OCI-LY1 (cell line): ENCODE measurements at regions not wholly inside any gene's neighbourhood (a gene's known extent, or its start where the extent isn't known, plus 50 kb on each side); places are given as distances from the start of the nearest gene placed in this dataset.

Experiments
- H2AFZ ChIP-seq: fragments of 200-600 bp; sonication (generic), shearing (Covaris generic); 2 replicates; pipeline ENCODE4 v1.6.0; 2014; ENCODE audit warnings: antibody characterized with exemption, mild to moderate bottlenecking, low read length
- H3F3A ChIP-seq: fragments of 200-600 bp; sonication (generic), shearing (Covaris generic); 2 replicates; pipeline ENCODE4 v1.6.0; 2014; ENCODE audit warnings: mild to moderate bottlenecking, antibody characterized with exemption, low read length, moderate library complexity; ENCODE audit not compliant: insufficient read depth
- H3K27ac ChIP-seq: fragments of 200-600 bp; sonication (generic); 2 replicates; pipeline ENCODE4 v1.5.1; 2014; ENCODE audit warnings: low read length, mixed run types, mild to moderate bottlenecking, low read depth; ENCODE audit not compliant: poor library complexity, severe bottlenecking
- H3K27me3 ChIP-seq: fragments of 200-600 bp; sonication (generic); 2 replicates; pipeline ENCODE4 v1.6.0; 2014; ENCODE audit warnings: antibody characterized with exemption, mild to moderate bottlenecking, low read length, moderate library complexity; ENCODE audit not compliant: insufficient read depth
- H3K36me3 ChIP-seq: fragments of 200-600 bp; sonication (generic); 2 replicates; pipeline ENCODE4 v1.6.1; 2014; ENCODE audit warnings: mild to moderate bottlenecking, antibody characterized with exemption, low read length, moderate library complexity, mixed read lengths; ENCODE audit not compliant: insufficient read depth
- H3K4me1 ChIP-seq: fragments of 200-600 bp; sonication (generic); 2 replicates; pipeline ENCODE4 v1.5.1; 2014; ENCODE audit warnings: mild to moderate bottlenecking, low read length, moderate library complexity; ENCODE audit not compliant: insufficient read depth, severe bottlenecking
- H3K4me2 ChIP-seq: fragments of 200-600 bp; sonication (generic), shearing (Covaris generic); 2 replicates; pipeline ENCODE4 v1.6.1; 2014; ENCODE audit warnings: low read length
- H3K4me3 ChIP-seq: fragments of 200-600 bp; sonication (generic); 2 replicates; pipeline ENCODE4 v1.5.1; 2014; ENCODE audit warnings: low read length, low read depth, mild to moderate bottlenecking, mixed read lengths; ENCODE audit not compliant: poor library complexity, severe bottlenecking
- H3K79me2 ChIP-seq: fragments of 200-600 bp; shearing (Covaris generic); 2 replicates; pipeline ENCODE4 v1.6.1; 2016; ENCODE audit warnings: mixed run types, low read length, mixed read lengths; ENCODE audit not compliant: insufficient read depth
- H3K9ac ChIP-seq: fragments of 200-600 bp; sonication (generic), shearing (Covaris generic); 2 replicates; pipeline ENCODE4 v1.6.1; 2014; ENCODE audit warnings: mild to moderate bottlenecking, low read length, mixed read lengths
- H3K9me2 ChIP-seq: fragments of 200-600 bp; sonication (generic), shearing (Covaris generic); 2 replicates; pipeline ENCODE4 v1.6.1; 2014; ENCODE audit warnings: low read depth, mild to moderate bottlenecking, low read length, mixed read lengths
- H3K9me3 ChIP-seq: fragments of 200-600 bp; shearing (Covaris generic); 2 replicates; pipeline ENCODE4 v1.6.1; 2014; ENCODE audit warnings: low read length, mixed read lengths
- H4K20me1 ChIP-seq: fragments of 200-600 bp; sonication (generic), shearing (Covaris generic); 2 replicates; pipeline ENCODE4 v1.6.0; 2016; ENCODE audit warnings: mild to moderate bottlenecking, low read length; ENCODE audit not compliant: insufficient read depth
- EZH2 ChIP-seq: fragments of 200-600 bp; sonication (generic), shearing (Covaris generic); IDR thresholded peaks from 2 replicates; pipeline ENCODE4 v1.8.0; 2017; ENCODE audit warnings: borderline replicate concordance, mixed run types, mild to moderate bottlenecking, antibody characterized with exemption, low read length, moderate library complexity, mixed read lengths
- TF ChIP-seq, protein P1 (sequence below): fragments of 200-600 bp; sonication (generic), shearing (Covaris generic); IDR thresholded peaks from 2 replicates; pipeline ENCODE4 v1.5.1; 2017; ENCODE audit warnings: mild to moderate bottlenecking, antibody characterized with exemption, low read length, moderate library complexity, mixed read lengths

DNA sequence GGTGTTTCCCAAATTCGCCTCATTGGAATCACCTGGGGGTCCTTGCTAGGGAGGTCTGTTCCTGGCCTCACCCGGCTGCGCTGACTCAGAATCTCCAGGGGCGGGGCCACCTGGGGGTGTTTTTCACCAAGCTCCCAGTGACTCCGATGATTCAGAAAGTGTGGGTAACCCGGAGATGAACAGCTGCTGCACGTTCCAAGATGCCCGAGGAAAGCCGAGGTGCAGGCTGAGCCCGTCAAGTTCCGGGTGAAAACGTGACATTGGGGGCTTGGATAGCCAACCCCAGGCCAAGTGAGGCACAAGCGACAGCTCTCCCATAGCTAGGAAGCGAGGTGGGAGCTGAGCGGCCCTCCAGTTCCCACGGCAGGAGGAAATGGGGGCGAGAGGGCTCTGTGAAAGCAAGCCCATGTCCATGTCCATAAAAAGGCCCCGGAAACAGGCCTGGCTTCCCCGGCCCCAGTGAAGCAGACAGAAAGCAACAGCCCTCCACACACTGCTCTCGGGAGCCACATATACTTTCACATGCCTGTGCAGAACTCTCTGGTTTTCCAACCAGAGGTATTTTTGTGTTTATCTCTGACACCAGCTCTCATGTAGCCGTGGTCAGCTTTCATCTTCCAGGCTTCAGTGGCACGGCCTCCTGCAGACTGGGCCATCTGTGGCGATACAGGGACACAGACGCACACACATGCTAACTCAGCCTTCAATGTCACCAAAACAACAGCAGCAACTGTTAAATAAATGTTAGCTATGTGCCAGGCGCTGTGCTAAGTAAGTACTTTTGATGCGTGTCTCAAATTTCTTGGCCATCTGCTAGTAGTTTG is 90.7 kb upstream of the CCDC28A start:
- H3K9me3 ChIP-seq, result no peaks in the 10 kb centered on the region
- TF ChIP-seq, protein P1, sequence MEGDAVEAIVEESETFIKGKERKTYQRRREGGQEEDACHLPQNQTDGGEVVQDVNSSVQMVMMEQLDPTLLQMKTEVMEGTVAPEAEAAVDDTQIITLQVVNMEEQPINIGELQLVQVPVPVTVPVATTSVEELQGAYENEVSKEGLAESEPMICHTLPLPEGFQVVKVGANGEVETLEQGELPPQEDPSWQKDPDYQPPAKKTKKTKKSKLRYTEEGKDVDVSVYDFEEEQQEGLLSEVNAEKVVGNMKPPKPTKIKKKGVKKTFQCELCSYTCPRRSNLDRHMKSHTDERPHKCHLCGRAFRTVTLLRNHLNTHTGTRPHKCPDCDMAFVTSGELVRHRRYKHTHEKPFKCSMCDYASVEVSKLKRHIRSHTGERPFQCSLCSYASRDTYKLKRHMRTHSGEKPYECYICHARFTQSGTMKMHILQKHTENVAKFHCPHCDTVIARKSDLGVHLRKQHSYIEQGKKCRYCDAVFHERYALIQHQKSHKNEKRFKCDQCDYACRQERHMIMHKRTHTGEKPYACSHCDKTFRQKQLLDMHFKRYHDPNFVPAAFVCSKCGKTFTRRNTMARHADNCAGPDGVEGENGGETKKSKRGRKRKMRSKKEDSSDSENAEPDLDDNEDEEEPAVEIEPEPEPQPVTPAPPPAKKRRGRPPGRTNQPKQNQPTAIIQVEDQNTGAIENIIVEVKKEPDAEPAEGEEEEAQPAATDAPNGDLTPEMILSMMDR, result no peak
- TF ChIP-seq EZH2, result no peak
- no peaks in the 10 kb centered on the region for H3F3A ChIP-seq
- no peak overlapping the region for H3K4me2 ChIP-seq
- no peaks in the 10 kb centered on the region for H3K4me1 ChIP-seq
- H3K27me3 ChIP-seq, result no peaks in the 10 kb centered on the region
- no peak overlapping the region for H3K4me3 ChIP-seq
- H3K9ac ChIP-seq, result no peak overlapping the region
- no peak overlapping the region for H2AFZ ChIP-seq
- no peak overlapping the region for H3K27ac ChIP-seq
- H4K20me1 ChIP-seq, result no peaks in the 10 kb centered on the region
- no peaks in the 10 kb centered on the region for H3K36me3 ChIP-seq
- no peaks in the 10 kb centered on the region for H3K9me2 ChIP-seq
- no peaks in the 10 kb centered on the region for H3K79me2 ChIP-seq

DNA sequence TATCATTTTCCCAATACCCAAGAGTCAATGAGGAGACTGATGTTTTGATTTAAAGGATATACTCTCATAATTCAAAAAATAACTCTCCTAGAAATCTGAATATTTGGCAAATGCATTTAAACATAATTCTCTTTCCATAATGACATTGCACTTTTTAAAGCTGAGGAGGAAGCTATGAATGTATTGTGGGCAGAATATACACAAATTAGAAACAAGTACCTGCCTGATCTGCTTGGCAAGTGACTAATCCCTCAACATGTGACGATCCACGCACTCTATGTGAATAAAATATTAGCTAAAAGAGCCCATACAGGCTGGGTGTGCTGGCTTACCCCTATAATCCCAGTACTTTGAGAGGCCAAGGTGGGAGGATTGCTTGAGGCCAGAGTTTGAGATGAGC is 88.3 kb upstream of the CCDC28A start:
- Histone ChIP-seq H3K27ac (no peak overlapping the region), H4K20me1 (no peaks in the 10 kb centered on the region), H2AFZ (no peak overlapping the region), H3K27me3 (no peaks in the 10 kb centered on the region), H3F3A (no peaks in the 10 kb centered on the region), H3K4me3 (no peak overlapping the region), H3K36me3 (no peaks in the 10 kb centered on the region), H3K4me2 (no peak overlapping the region), H3K9me3 (no peaks in the 10 kb centered on the region), H3K79me2 (no peaks in the 10 kb centered on the region), H3K4me1 (no peaks in the 10 kb centered on the region), H3K9me2 (no peaks in the 10 kb centered on the region), H3K9ac (no peak overlapping the region)
- TF ChIP-seq EZH2, result no peak
- TF ChIP-seq, protein P1, result no peak

DNA sequence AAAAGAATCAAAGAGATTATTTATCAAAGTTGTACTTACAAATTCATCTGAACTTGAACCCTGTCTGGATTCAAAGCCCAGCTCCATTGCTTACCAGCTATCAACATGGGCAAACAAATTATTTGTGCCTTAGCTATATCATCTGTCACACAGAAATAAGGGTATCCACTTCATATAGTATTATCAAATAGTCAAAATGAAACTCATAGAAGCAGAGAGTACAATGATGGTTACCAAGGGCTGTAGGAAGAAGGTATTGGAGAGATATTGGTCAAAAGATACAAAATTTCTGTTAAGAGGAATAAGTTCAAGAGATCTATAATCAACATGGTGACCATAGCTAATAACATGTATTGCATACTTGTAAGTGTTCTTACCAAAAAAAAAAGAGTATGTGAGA is 87.8 kb upstream of the CCDC28A start:
- Histone ChIP-seq H3K27ac (no peak overlapping the region), H3F3A (no peaks in the 10 kb centered on the region), H4K20me1 (no peaks in the 10 kb centered on the region), H2AFZ (no peak overlapping the region), H3K4me2 (no peak overlapping the region), H3K36me3 (no peaks in the 10 kb centered on the region), H3K4me3 (no peak overlapping the region), H3K9me2 (no peaks in the 10 kb centered on the region), H3K27me3 (no peaks in the 10 kb centered on the region), H3K4me1 (no peaks in the 10 kb centered on the region), H3K9ac (no peak overlapping the region), H3K9me3 (no peaks in the 10 kb centered on the region), H3K79me2 (no peaks in the 10 kb centered on the region)
- no peak for TF ChIP-seq EZH2

DNA sequence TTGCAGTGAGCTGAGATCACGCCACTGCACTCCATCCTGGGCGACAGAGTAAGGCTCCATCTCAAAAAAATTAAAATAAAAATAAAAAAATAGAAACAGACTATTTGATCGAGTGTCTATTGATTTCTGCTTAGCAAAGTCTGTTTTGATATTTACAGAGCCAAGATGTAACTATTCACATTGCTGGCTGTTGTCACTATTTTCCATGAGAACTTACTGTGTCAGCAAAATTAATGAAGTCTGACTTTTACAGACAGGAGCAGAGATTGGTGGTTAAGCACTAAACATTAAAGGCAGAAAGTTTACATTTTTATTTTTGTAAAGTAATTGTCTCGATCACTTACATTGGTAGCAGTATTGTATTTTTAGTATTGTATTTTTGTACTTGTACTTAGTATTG is 85.0 kb upstream of the CCDC28A start:
- Histone ChIP-seq H3K4me1 (peaks cover 2% of the 10 kb centered on the region), H4K20me1 (no peaks in the 10 kb centered on the region), H3K9me2 (no peaks in the 10 kb centered on the region), H3K36me3 (no peaks in the 10 kb centered on the region), H3K4me2 (no peak overlapping the region), H3K27ac (no peak overlapping the region), H3K27me3 (0 out of 2 replicates have a peak, but pooled peaks cover 2% of the 10 kb centered on the region), H3K9me3 (no peaks in the 10 kb centered on the region), H3K4me3 (no peak overlapping the region), H3K9ac (no peak overlapping the region), H3K79me2 (no peaks in the 10 kb centered on the region), H2AFZ (no peak overlapping the region), H3F3A (no peaks in the 10 kb centered on the region)
- TF ChIP-seq, protein P1, result no peak
- TF ChIP-seq EZH2, result no peak
